WERI-Rb-1 (cell line): ENCODE measurements at regions not wholly inside any gene's neighbourhood (a gene's known extent, or its start where the extent isn't known, plus 50 kb on each side); places are given as distances from the start of the nearest gene placed in this dataset.
"Not testable (repeated sequence)": the region's sequence is repeated elsewhere in the genome, so short reads cannot be mapped to it uniquely, and the experiment has no call there.

Experiments used
- DNase-seq: peaks from one replicate; pipeline ENCODE4 v3.0.0-alpha.2; 2020
- H3K27ac ChIP-seq: fragments of 250-450 bp; sonication (Bioruptor Pico); 2 replicates; pipeline ENCODE4 v1.5.1; 2020; ENCODE audit warnings: mild to moderate bottlenecking, moderate library complexity
- H3K27me3 ChIP-seq: fragments of 250-450 bp; sonication (Bioruptor Pico); 2 replicates; pipeline ENCODE4 v1.5.1; 2021; ENCODE audit warnings: mild to moderate bottlenecking, low read depth, moderate library complexity; ENCODE audit not compliant: insufficient read depth, severe bottlenecking
- H3K36me3 ChIP-seq: fragments of 250-450 bp; sonication (Bioruptor Pico); 2 replicates; pipeline ENCODE4 v1.5.1; 2020; ENCODE audit warnings: mild to moderate bottlenecking, moderate library complexity
- H3K4me3 ChIP-seq: 2 replicates; pipeline ENCODE4 v1.5.1; 2011; ENCODE audit warnings: low read depth, mild to moderate bottlenecking, control low read depth, low read length
- H3K9me3 ChIP-seq: fragments of 250-450 bp; sonication (Bioruptor Pico); 2 replicates; pipeline ENCODE4 v1.5.1; 2021; ENCODE audit warnings: mild to moderate bottlenecking, moderate library complexity; ENCODE audit not compliant: severe bottlenecking
- CTCF ChIP-seq: IDR thresholded peaks from 2 replicates; pipeline ENCODE4 v1.5.1; 2011; ENCODE audit warnings: low read depth, mild to moderate bottlenecking, control low read depth, inconsistent platforms, low read length

- no peak for TF ChIP-seq CTCF
Measured at GRCh38 chr6:15741405-15741804, 78.6 kb upstream of the DTNBP1 start.

DNA sequence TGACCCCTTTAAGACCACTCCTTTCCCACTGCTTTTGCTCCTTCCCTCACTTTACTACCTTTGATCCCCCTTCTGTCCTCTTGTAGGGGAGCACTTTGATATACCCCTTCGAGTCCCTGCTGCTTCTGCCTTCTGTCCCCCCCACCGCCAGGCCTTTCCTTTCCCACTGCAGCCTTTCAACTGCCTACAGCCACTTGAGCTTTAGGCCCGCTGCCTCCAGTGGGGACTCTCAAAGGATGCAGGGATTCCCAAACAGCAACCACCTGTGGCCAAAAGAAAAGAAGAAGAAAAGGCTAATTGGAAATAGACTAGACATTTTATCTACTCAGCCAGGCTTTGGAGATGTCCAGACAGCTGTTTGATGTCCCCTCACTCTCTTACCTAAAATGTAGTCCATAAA, 77.0 kb upstream of the DTNBP1 start:
- 0 out of 2 replicates have a peak, but pooled peaks have one; percentile 16 for TF ChIP-seq CTCF
- H3K27me3 ChIP-seq: no peaks in the 10 kb centered on the region
- H3K27ac ChIP-seq: no peak overlapping the region
- peaks cover 2% of the 10 kb centered on the region for H3K9me3 ChIP-seq
- no peaks in the 10 kb centered on the region for H3K36me3 ChIP-seq
- no peak for DNase-seq
- H3K4me3 ChIP-seq: no peak overlapping the region

More at GRCh38 chr6:15741405-15741804, 78.6 kb upstream of the DTNBP1 start:
- no peak for DNase-seq
- Histone ChIP-seq H3K4me3 (no peak overlapping the region), H3K36me3 (no peaks in the 10 kb centered on the region), H3K27me3 (no peaks in the 10 kb centered on the region), H3K9me3 (peaks cover 5% of the 10 kb centered on the region), H3K27ac (no peak overlapping the region)

DNA sequence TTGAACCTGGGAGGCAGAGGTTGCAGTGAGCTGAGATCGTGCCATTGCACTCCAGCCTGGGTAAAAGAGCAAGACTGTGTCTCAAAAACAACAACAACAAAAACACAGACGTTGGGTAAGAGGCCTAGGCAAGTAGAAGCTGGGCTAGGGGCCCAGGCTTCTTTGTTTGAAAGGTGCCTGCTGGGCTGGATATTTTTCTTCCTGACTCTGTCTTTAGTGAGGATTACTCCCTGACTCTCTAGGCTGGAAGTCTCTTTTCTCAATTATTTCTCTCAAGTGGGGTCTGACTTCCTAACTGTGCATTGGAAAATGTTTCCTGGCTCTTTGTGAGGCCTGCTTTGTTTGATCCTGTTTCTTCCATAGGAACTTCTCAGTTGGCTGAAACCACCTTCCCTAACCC, 76.5 kb upstream of the DTNBP1 start:
- DNase-seq: no peak
- no peaks in the 10 kb centered on the region for H3K36me3 ChIP-seq
- no peak for TF ChIP-seq CTCF
- H3K9me3 ChIP-seq: no peaks in the 10 kb centered on the region
- no peak overlapping the region for H3K27ac ChIP-seq
- H3K4me3 ChIP-seq: no peak overlapping the region
- H3K27me3 ChIP-seq: no peaks in the 10 kb centered on the region

GRCh38 chr6:15738195-15738594, 75.4 kb upstream of the DTNBP1 start:
- H3K27ac ChIP-seq, H3K9me3 ChIP-seq, H3K4me3 ChIP-seq, DNase-seq, H3K36me3 ChIP-seq, H3K27me3 ChIP-seq: not testable (repeated sequence)

DNA sequence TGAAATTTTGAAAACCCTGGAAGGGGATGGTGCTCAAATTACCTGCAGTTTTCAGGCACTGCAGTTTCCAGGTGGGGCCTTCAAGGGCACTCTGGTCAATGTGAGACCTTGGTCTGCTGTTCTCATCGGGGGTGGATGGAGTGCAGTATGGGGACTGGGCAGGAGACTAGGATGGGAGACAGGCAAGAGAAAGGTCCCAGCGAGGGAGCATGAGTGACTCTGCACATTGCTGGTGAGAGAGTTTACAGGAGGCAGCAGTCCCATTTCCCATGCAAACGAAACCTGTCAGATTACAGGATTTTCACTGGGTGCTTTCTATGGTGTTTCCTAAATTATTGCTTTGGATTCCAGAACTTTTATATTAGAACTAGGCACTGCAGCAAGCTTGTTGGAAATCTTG, 73.5 kb upstream of the DTNBP1 start:
- Histone ChIP-seq H3K27me3 (no peaks in the 10 kb centered on the region), H3K9me3 (no peaks in the 10 kb centered on the region), H3K36me3 (no peaks in the 10 kb centered on the region), H3K27ac (no peak overlapping the region), H3K4me3 (no peak overlapping the region)
- DNase-seq: no peak
- no peak for TF ChIP-seq CTCF

DNA sequence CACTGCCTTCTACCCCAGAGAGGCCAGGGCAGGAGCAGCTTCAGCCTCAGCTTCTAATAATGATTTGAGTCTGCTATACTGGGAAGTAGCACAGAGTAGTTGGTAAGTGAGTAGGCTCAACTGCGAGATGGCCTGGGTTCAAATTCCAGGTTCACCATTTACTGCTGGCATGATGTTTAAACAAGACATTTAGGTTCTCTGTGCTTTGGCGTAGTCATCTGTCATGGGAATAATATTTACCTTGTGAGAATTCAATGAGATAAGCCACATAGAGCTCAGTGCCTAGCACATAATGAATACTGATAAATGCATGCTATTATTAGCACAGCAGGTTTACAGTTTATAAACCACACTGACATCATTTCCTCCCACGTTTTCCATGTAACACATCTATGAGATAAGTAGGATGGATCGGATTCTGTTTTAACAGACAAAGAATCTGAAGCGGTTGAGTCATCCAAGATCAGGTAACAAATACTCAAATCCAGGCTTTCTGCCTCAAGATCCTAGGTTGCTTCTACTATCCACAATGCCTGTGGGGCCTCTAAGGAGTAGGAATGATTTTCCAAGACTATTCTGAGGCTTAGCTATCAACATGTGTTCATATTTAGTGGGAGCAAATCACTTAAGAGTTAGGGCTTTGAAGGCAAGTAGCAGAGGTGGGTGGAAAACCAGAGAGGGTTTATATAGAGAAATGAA, 72.9 kb upstream of the DTNBP1 start:
- Histone ChIP-seq H3K27ac (no peak overlapping the region), H3K9me3 (no peaks in the 10 kb centered on the region), H3K4me3 (no peak overlapping the region), H3K36me3 (no peaks in the 10 kb centered on the region), H3K27me3 (no peaks in the 10 kb centered on the region)
- no peak for TF ChIP-seq CTCF
- no peak for DNase-seq
